ENCODE measurements at regions not wholly inside any gene's neighbourhood (a gene's known extent, or its start where the extent isn't known, plus 50 kb on each side); places are given as distances from the start of the nearest gene placed in this dataset.

DNA sequence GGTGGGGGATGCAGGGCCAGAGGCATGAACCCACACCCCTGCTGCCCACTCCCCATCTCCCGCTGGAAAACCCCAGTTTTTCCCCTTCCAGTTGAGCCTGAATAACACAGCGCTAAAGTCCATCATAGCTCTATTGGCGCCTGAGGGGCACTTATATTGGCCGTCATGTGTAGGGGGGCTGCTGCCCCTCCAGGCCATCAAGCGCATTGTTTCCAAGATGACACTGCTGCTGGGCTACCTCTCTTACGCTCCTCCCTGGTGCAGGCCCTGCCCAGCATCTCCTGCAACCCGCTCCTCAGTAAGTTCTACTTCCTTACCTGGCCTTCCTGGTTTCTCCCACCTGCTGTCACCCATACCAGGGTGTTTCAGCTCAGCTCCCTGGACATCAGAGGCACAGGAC lies 205.0 kb upstream of the RPL34 start:
- TF ChIP-seq JUN (IDR thresholded peaks at IDR 0.05; ENCODE audit: borderline replicate concordance, insufficient read depth, insufficient read length, low read depth) = no peak
- TF ChIP-seq, protein P1, sequence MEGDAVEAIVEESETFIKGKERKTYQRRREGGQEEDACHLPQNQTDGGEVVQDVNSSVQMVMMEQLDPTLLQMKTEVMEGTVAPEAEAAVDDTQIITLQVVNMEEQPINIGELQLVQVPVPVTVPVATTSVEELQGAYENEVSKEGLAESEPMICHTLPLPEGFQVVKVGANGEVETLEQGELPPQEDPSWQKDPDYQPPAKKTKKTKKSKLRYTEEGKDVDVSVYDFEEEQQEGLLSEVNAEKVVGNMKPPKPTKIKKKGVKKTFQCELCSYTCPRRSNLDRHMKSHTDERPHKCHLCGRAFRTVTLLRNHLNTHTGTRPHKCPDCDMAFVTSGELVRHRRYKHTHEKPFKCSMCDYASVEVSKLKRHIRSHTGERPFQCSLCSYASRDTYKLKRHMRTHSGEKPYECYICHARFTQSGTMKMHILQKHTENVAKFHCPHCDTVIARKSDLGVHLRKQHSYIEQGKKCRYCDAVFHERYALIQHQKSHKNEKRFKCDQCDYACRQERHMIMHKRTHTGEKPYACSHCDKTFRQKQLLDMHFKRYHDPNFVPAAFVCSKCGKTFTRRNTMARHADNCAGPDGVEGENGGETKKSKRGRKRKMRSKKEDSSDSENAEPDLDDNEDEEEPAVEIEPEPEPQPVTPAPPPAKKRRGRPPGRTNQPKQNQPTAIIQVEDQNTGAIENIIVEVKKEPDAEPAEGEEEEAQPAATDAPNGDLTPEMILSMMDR (IDR thresholded peaks at IDR 0.05; ENCODE audit: extremely low read depth in 1 of 2, insufficient read depth in 1 of 2, low read depth in 1 of 2, low read length in 2 of 2) = no peak
- TF ChIP-seq EZH2 (IDR thresholded peaks at IDR 0.05; ENCODE audit: borderline replicate concordance, low read depth, low read length, severe bottlenecking) = no peak
- TF ChIP-seq POLR2AphosphoS5 (IDR thresholded peaks at IDR 0.05; ENCODE audit: insufficient read depth, low read depth, low read length) = no peak
- no peak for TF ChIP-seq FOS (IDR thresholded peaks at IDR 0.05; ENCODE audit: borderline replicate concordance, insufficient read depth, low read length)
- no peak for TF ChIP-seq GATA2 (IDR thresholded peaks at IDR 0.05; ENCODE audit: insufficient read depth, insufficient read length, low read depth, low read length)
- TF ChIP-seq, protein P2, sequence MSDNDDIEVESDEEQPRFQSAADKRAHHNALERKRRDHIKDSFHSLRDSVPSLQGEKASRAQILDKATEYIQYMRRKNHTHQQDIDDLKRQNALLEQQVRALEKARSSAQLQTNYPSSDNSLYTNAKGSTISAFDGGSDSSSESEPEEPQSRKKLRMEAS (IDR thresholded peaks at IDR 0.05; ENCODE audit: insufficient read depth, insufficient read length) = no peak

All from endothelial cell of umbilical vein (primary cell).